ENCODE measurements at regions not wholly inside any gene's neighbourhood (a gene's known extent, or its start where the extent isn't known, plus 50 kb on each side); places are given as distances from the start of the nearest gene placed in this dataset.

DNA sequence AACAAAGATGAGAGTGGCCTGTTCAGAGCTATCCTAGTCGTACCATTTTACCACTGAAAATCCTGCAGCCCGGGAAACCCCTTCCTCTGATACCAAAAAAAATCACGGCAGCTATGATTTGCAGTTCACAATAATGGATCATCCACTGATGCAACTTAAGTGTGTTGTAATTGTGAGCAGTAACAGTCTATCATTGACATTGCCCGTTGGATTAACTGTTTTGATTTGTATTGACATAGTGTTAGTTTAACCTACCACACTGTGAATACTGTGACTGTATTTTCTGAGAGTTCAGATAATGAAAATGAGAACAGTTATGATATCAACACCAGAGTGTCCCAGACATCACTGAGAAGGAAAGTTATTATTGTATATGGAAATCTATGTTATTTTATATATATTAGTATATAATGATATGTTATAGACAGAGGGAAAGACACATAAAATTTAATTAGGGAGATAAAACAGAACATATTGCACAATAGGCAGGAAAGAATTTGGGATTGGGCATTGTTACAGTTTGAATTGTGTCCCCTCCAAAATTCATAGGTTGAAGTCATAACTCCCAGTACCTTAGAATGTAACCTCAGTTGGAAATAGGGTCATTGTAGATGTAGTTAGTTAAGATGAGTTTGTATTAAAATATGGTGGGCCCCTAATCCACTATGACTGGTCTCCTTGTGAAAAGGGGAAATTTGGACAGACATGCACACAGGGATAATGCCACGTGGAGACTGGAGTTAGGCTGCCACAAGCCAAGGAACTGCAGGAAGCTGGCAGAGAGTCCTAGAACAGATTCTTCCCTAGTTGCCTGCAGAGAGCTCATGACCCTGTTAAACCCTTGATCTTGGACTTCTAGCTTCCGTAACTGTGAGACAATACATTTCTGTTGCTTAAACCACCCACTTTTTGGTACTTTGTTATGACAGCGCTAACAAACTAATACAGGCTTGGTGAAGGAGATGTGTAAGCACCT lies 54.4 kb downstream of the TLCD4 start:
- TF ChIP-seq, protein P1, sequence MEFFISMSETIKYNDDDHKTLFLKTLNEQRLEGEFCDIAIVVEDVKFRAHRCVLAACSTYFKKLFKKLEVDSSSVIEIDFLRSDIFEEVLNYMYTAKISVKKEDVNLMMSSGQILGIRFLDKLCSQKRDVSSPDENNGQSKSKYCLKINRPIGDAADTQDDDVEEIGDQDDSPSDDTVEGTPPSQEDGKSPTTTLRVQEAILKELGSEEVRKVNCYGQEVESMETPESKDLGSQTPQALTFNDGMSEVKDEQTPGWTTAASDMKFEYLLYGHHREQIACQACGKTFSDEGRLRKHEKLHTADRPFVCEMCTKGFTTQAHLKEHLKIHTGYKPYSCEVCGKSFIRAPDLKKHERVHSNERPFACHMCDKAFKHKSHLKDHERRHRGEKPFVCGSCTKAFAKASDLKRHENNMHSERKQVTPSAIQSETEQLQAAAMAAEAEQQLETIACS (CRISPR knock-in tag; IDR thresholded peaks at IDR 0.05): no peak
- TF ChIP-seq NBN (conservative IDR thresholded peaks at IDR 0.05) (no peak), BRCA1 (CRISPR knock-in tag; IDR thresholded peaks at IDR 0.05) (no peak)

Data from HepG2 (cell line).